Small intestine (tissue), 7 donors: ENCODE measurements at regions not wholly inside any gene's neighbourhood (a gene's known extent, or its start where the extent isn't known, plus 50 kb on each side); places are given as distances from the start of the nearest gene placed in this dataset.

ENCODE experiments used
- DNase-seq, 2 donors: peaks; one replicate each; pipeline versions ENCODE4 v3.0.0 to v3.0.0-alpha.2; 2013
- FAIRE-seq: peaks from 2 replicates; lab custom pipeline; 2012; peaks lifted over from hg19 to GRCh38; lab: Jason Lieb, UNC
- H3K27ac ChIP-seq, 3 donors: one replicate each; pipeline ENCODE4 v1.5.1; 2013; ENCODE audit warnings: low read length in 2 of 3, mild to moderate bottlenecking in 2 of 3, control low read depth in 1 of 3, inconsistent platforms in 1 of 3, low read depth in 1 of 3, moderate library complexity in 1 of 3
- H3K27me3 ChIP-seq, 3 donors: one replicate each; pipeline ENCODE4 v1.6.1; 2013; ENCODE audit warnings: low read length in 3 of 3, inconsistent platforms in 1 of 3; ENCODE audit not compliant: control insufficient read depth in 3 of 3, insufficient read depth in 3 of 3
- H3K36me3 ChIP-seq, 3 donors: one replicate each; pipeline ENCODE4 v1.6.1; 2013; ENCODE audit warnings: low read length in 3 of 3, inconsistent platforms in 1 of 3, low read depth in 1 of 3, mild to moderate bottlenecking in 1 of 3, moderate library complexity in 1 of 3; ENCODE audit not compliant: control insufficient read depth in 3 of 3, insufficient read depth in 2 of 3
- H3K4me1 ChIP-seq, 3 donors: one replicate each; pipeline ENCODE4 v1.6.1; 2013; ENCODE audit warnings: low read length in 2 of 3, inconsistent platforms in 1 of 3, low read depth in 1 of 3, mild to moderate bottlenecking in 1 of 3, moderate library complexity in 1 of 3; ENCODE audit not compliant: control insufficient read depth in 3 of 3, insufficient read depth in 2 of 3
- H3K4me3 ChIP-seq, 3 donors: one replicate each; pipeline ENCODE4 v1.5.1; 2013; ENCODE audit warnings: low read length in 3 of 3, control low read depth in 1 of 3, inconsistent platforms in 1 of 3, low read depth in 1 of 3, mild to moderate bottlenecking in 1 of 3, moderate library complexity in 1 of 3
- H3K9me3 ChIP-seq, 2 donors: one replicate each; pipeline ENCODE4 v1.6.1; 2013; ENCODE audit warnings: low read depth in 1 of 2, low read length in 1 of 2; ENCODE audit not compliant: control insufficient read depth in 2 of 2, insufficient read depth in 1 of 2
- WGBS, 3 donors: extraction: QIAGEN DNeasy Blood & Tissue Kit; methylation state at CpG; one replicate each; pipeline ENCODE4 v1.1.7; 2013; 5-methylcytosine and 5-hydroxymethylcytosine counted together
- donor health status: healthy with polysubstance abuse.
- donor health status: control.
- donor health status: control.
- donor health status: Bipolar disorder and iron deficiency.
- donor health status: healthy.

DNA sequence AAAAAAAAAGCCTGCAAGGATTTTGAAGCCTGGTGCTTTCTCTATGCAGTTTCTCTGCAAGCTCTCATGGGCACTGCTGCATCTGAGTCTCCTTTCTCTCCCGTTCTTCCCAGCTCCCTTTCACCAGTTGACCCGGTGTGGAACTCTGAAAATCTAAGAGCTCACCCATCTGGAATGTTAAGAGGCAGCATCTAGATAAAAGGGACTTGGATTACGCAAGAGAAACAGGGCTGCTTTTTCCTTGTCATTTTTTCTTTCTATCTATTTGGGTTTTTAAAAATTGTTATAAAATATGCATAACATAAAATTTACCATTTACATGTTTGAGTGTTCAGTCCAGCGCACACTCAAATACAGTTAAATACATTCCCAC is 95.2 kb upstream of the RPS6KA3 start:
- Histone ChIP-seq H3K9me3 (no peaks in the 10 kb centered on the region), H3K36me3 (no peaks in the 10 kb centered on the region), H3K27ac (peak overlapping the region in 2 of 3 donors; percentile 74 to 87), H3K27me3 (no peaks in the 10 kb centered on the region), H3K4me1 (peaks cover 0 to 22% (median 9%) of the 10 kb centered on the region in 3 donors), H3K4me3 (no peak overlapping the region)
- peak; percentile 29 to 61 for DNase-seq
- FAIRE-seq = no peak
- 27 to 51% (median 41%) methylated on average over 4 of the region's 4 CpGs for WGBS, 3 donors

DNA sequence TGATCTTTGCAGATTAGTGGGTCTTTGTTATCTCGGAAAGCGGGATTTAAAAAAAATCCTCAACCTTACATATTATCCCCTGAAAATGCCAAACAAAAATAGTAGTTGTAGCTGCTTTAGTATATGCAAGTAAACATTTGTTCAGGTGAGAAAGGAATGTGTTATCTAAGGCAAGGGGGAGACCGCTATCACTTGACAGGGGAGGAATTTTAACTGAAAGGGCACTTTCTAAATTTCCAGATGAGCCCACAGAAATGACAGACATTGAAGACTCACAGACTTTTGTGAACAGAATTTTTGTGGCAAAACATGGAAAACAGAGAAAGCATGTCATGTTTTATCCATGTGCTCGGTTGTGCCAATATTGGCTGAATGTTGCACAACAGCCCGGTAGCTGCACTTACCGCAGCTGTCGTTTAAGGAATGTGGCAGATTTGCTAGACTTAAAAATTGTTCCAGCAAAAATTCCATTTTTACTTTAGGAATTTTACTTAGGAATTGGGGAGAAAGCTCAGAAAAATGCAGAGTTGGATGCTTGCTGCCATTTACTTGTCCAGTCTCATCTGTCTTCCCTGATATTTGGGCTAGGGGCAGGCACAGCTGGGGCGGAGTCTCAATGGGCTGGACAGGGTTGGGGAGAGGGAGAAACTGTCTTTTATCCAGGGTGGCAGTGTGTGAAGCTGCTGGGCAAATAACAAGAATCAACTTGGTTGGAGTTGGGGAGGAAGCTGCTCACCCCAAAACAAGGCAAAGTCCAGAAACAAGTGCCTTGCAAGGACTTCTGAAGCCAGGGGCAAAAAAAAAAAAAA is 94.6 kb upstream of the RPS6KA3 start:
- FAIRE-seq = no peak
- H3K9me3 ChIP-seq = no peaks in the 10 kb centered on the region

DNA sequence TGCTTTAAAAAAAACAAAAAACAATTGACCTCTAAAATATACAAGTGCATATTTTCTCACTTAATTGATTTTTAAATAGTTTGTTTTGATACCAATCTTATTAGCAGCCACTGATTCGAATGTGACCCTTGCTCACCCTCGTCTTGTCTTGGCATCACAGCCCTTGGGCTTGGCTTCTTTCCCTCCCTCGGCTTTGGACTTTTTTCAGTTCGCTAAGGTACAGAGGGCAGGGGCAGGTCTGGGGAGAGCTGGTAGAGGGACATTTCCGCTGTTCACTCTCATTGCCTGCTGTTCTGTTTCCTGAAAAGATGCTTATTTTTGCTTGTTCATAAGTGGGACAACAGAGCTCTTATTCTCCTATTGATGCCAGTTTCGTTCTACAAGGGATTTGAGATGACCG is 88.5 kb upstream of the RPS6KA3 start:
- Histone ChIP-seq H3K9me3 (no peaks in the 10 kb centered on the region), H3K27me3 (no peaks in the 10 kb centered on the region), H3K4me1 (no peaks in the 10 kb centered on the region), H3K36me3 (no peaks in the 10 kb centered on the region), H3K27ac (peak overlapping the region in 1 of 3 donors; percentile 8), H3K4me3 (no peak overlapping the region)
- 40 to 65% (median 41%) methylated on average over 7 of the region's 7 CpGs for WGBS, 3 donors
- peak; percentile 51 for FAIRE-seq
- DNase-seq = peak in 1 of 2 donors; percentile 83

More for the DNA sequence above, 94.6 kb upstream of the RPS6KA3 start:
- 24 to 55% (median 52%) methylated on average over 8 of the region's 8 CpGs for WGBS, 3 donors
- H3K4me1 ChIP-seq = peaks cover 0 to 22% (median 9%) of the 10 kb centered on the region in 3 donors
- no peak overlapping the region for H3K4me3 ChIP-seq
- no peaks in the 10 kb centered on the region for H3K27me3 ChIP-seq
- H3K27ac ChIP-seq = peak overlapping the region in 1 of 3 donors; percentile 44
- no peaks in the 10 kb centered on the region for H3K36me3 ChIP-seq
- DNase-seq = peak; percentile 17 to 31

DNA sequence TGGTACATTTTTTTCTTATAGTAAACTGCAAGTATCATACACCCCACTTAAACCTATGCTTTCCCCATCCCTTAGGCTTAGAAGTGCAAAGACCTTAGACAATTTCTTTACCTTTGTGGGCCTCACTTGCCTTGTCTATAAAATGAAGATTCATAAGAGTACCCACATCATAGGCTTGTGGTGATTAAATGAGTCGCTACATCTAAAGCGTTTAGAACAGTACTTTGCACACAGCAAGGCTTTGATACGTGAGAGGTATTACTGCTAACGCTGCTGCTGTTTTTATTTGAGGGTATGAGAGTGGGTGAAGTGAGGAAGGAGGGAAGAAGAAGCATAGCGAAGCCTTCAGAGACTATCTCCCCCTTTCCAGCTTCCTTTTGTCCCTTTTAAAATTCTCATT is 87.8 kb upstream of the RPS6KA3 start:
- 51 to 71% (median 62%) methylated on average over 5 of the region's 5 CpGs for WGBS, 3 donors

DNA sequence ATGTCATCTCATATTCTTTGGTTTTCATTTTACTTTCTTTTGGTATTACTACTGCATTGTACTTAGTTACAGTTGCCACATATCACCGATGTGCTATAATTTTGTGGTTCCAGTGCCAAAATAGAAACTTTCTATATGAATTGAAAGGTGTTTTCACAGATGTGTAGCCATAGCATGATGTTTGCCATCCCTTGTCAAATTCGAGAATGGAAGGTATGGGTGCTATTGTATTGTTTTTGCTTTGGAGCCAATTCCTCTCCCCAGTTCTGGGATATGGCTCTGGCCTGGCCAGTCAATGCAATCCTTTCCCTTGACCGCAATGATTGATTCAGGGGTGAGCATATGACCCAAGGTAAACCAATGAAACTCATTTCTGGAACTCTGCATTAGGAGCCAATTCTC is 86.2 kb upstream of the RPS6KA3 start:
- 68 to 86% (median 85%) methylated on average over 3 of the region's 3 CpGs for WGBS, 3 donors
- H3K27me3 ChIP-seq = no peaks in the 10 kb centered on the region
- no peak for FAIRE-seq

More for the DNA sequence above, 87.8 kb upstream of the RPS6KA3 start:
- Histone ChIP-seq H3K4me3 (no peak overlapping the region), H3K4me1 (no peaks in the 10 kb centered on the region), H3K27me3 (no peaks in the 10 kb centered on the region), H3K27ac (no peak overlapping the region), H3K9me3 (no peaks in the 10 kb centered on the region), H3K36me3 (no peaks in the 10 kb centered on the region)
- DNase-seq (no peak), FAIRE-seq (no peak)

DNA sequence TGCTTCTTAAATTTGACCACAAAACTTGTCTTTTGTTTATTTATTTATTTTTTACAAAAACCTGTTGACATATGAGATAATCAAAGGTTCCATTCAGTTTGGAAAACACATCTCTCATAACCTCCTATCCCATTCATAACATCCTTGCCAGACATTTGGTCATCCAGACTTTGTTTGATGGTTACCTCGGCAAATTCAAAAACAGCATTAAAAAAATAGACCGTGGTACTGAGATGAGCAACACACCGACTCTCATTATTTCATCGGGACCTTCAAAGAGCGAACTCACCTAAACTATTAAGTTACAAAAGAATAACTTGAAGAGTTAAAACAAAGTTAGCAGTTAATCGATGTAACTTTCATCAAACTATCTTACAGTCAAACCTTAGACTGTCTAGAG is 85.8 kb upstream of the RPS6KA3 start:
- Histone ChIP-seq H3K4me3 (no peak overlapping the region), H3K36me3 (no peaks in the 10 kb centered on the region), H3K27me3 (no peaks in the 10 kb centered on the region), H3K9me3 (no peaks in the 10 kb centered on the region), H3K4me1 (no peaks in the 10 kb centered on the region), H3K27ac (no peak overlapping the region)
- DNase-seq (no peak), FAIRE-seq (no peak)
- WGBS, 3 donors = 79 to 86% (median 82%) methylated on average over 6 of the region's 6 CpGs

More for the DNA sequence above, 86.2 kb upstream of the RPS6KA3 start:
- H3K9me3 ChIP-seq = no peaks in the 10 kb centered on the region
- H3K4me1 ChIP-seq = no peaks in the 10 kb centered on the region
- H3K27ac ChIP-seq = no peak overlapping the region
- H3K36me3 ChIP-seq = no peaks in the 10 kb centered on the region
- no peak overlapping the region for H3K4me3 ChIP-seq
- DNase-seq = no peak

DNA sequence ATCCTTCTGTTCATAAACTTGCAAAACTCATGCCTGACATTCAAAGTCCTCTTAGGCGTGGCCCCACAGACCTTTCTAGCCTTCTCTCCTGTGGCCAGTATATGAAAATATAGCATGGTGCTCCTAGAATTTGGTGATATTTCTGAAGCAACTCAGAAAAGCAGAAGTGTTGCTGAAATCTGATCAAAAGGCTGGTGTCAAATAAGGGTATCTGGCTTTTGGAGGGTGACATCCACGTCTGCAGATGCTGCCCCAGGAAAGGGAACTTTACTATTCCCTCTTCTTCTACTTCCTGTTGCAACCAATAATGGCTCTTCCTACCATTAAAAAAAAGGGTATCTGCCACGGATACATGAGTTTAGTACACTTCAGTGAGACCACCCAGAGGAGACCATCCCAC is 83.9 kb upstream of the RPS6KA3 start:
- Histone ChIP-seq H3K36me3 (no peaks in the 10 kb centered on the region), H3K27me3 (no peaks in the 10 kb centered on the region), H3K4me3 (no peak overlapping the region), H3K27ac (no peak overlapping the region), H3K9me3 (no peaks in the 10 kb centered on the region), H3K4me1 (no peaks in the 10 kb centered on the region)
- no peak for FAIRE-seq
- 59 to 72% (median 66%) methylated on average over 3 of the region's 3 CpGs for WGBS, 3 donors
- DNase-seq = peak; percentile 8 to 35

DNA sequence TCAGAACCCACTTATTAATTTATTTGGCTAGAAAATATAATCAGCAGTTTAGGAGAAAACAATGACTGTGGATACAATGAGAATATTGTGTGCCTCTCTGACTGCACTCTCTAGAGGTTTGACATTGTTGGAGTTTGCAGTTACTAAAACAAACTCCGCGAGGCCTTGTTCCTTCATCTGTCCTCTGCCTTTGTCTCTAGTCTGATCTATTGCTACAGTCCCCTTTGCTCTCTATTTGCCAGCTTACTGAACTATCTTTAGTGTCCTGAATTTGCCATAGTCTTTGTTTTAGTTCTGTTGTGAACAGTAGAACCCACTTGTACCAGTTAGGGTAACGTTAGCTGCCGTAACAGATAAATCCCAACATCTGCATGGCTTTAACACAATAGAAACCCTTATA is 81.4 kb upstream of the RPS6KA3 start:
- no peak overlapping the region for H3K27ac ChIP-seq
- no peak overlapping the region for H3K4me3 ChIP-seq
- no peaks in the 10 kb centered on the region for H3K4me1 ChIP-seq
- no peaks in the 10 kb centered on the region for H3K36me3 ChIP-seq
- no peak for DNase-seq
- FAIRE-seq = no peak
- WGBS, 3 donors = 87 to 94% (median 94%) methylated on average over 4 of the region's 4 CpGs
- H3K27me3 ChIP-seq = no peaks in the 10 kb centered on the region
- H3K9me3 ChIP-seq = no peaks in the 10 kb centered on the region
